HCT116 (cell line): ENCODE measurements at regions not wholly inside any gene's neighbourhood (a gene's known extent, or its start where the extent isn't known, plus 50 kb on each side); places are given as distances from the start of the nearest gene placed in this dataset.

Source experiments
- ATAC-seq: fragments of 200-7000 bp; cut with Tn5 transposase; 2 replicates; pipeline ENCODE4 v1.9.1; 2020; ENCODE audit warnings: mild to moderate bottlenecking, moderate library complexity
- BruUV-seq: library from RNA; stranded (reverse); fragments of 400-500 nt; replicated peaks from 2 replicates; lab custom pipeline; 2021; lab: Mats Ljungman, UMichigan
- CTCF ChIA-PET: fragments of 300-600 bp; sonication (Branson Sonifier 250); formaldehyde crosslinking; loops from one replicate; lab custom pipeline; 2021; ENCODE audit warnings: antibody characterized with exemption; lab: Charles Lee
- POLR2A ChIA-PET: fragments of 300-600, 350-600 bp; sonication (Branson Sonifier 250); formaldehyde crosslinking; loops from one replicate; lab custom pipeline; 2021; ENCODE audit warnings: antibody characterized with exemption; lab: Charles Lee
- RAD21 ChIA-PET, 2 experiments: fragments of 300-600 bp; sonication (Branson Sonifier 250); formaldehyde crosslinking; loops; one replicate each; lab custom pipeline; 2023; ENCODE audit warnings: low total read pairs in 2 of 2; ENCODE audit not compliant: uncharacterized antibody in 2 of 2, unreplicated experiment in 2 of 2, low non-redundant PET in 1 of 2; lab: Charles Lee
- DNase-seq: peaks from one replicate; pipeline ENCODE4 v3.0.0-alpha.2; 2010; ENCODE audit warnings: low read depth, low spot score
- H2AFZ ChIP-seq: fragments of 200-600 bp; shearing (Covaris generic), sonication (generic); 2 replicates; pipeline ENCODE4 v1.6.1; 2017; ENCODE audit warnings: low read depth, mixed run types, mixed read lengths, antibody characterized with exemption, low read length; ENCODE audit not compliant: poor library complexity, severe bottlenecking
- H3K27ac ChIP-seq: 2 replicates; pipeline ENCODE4 v1.5.1; 2012; ENCODE audit warnings: low read depth, low read length
- H3K27me3 ChIP-seq: fragments of 200-600 bp; sonication (generic); 2 replicates; pipeline ENCODE4 v1.6.1; 2016; ENCODE audit warnings: mixed run types, low read length, mixed read lengths; ENCODE audit not compliant: insufficient read depth
- H3K36me3 ChIP-seq, 2 experiments: fragments of 200-500 bp in 1 of 2; fragments of 200-600 bp in 1 of 2; sonication (Bioruptor generic) in 1 of 2; sonication (generic) in 1 of 2; 2 replicates each; pipeline versions ENCODE4 v1.5.1 to v1.6.1; 2014 to 2016; ENCODE audit warnings: low read length in 2 of 2, inconsistent platforms in 1 of 2, mixed read lengths in 1 of 2, mixed run types in 1 of 2; ENCODE audit not compliant: insufficient read depth in 2 of 2, control insufficient read depth in 1 of 2
- H3K4me1 ChIP-seq, 2 experiments: fragments of 200-600 bp in 1 of 2; sonication (generic) in 1 of 2; 2 replicates each; pipeline versions ENCODE4 v1.5.1 to v1.6.1; 2012 to 2017; ENCODE audit warnings: low read length in 2 of 2, inconsistent platforms in 1 of 2, mild to moderate bottlenecking in 1 of 2, mixed read lengths in 1 of 2, mixed run types in 1 of 2, moderate library complexity in 1 of 2; ENCODE audit not compliant: insufficient read depth in 2 of 2, control insufficient read depth in 1 of 2
- H3K4me2 ChIP-seq: fragments of 200-600 bp; sonication (generic); 2 replicates; pipeline ENCODE4 v1.6.1; 2017; ENCODE audit warnings: mixed run types, low read length, mixed read lengths
- H3K4me3 ChIP-seq, 2 experiments: fragments of 200-600 bp in 1 of 2; sonication (generic) in 1 of 2; replicated peaks in 1 of 2; 2 replicates each; pipeline ENCODE4 v1.5.1; 2011 to 2016; ENCODE audit warnings: low read length in 2 of 2, control low read depth in 1 of 2, low read depth in 1 of 2, mild to moderate bottlenecking in 1 of 2, mixed read lengths in 1 of 2, mixed run types in 1 of 2
- H3K79me2 ChIP-seq: fragments of 200-600 bp; sonication (generic); 2 replicates; pipeline ENCODE4 v1.6.1; 2017; ENCODE audit warnings: mild to moderate bottlenecking, mixed run types, low read length, moderate library complexity, mixed read lengths; ENCODE audit not compliant: insufficient read depth
- H3K9ac ChIP-seq: fragments of 200-600 bp; sonication (generic); 2 replicates; pipeline ENCODE4 v1.6.1; 2016; ENCODE audit warnings: low read length, mixed read lengths
- H3K9me2 ChIP-seq: fragments of 200-600 bp; sonication (generic), shearing (Covaris generic); 2 replicates; pipeline ENCODE4 v1.6.1; 2017; ENCODE audit warnings: mixed run types, mild to moderate bottlenecking, moderate library complexity; ENCODE audit not compliant: insufficient read depth
- H3K9me3 ChIP-seq, 2 experiments: fragments of 200-500 bp in 1 of 2; fragments of 200-600 bp in 1 of 2; sonication (Bioruptor generic) in 1 of 2; sonication (generic) in 1 of 2; 2 replicates each; pipeline ENCODE4 v1.6.1; 2014 to 2017; ENCODE audit warnings: low read length in 2 of 2, mixed read lengths in 2 of 2, inconsistent platforms in 1 of 2, low read depth in 1 of 2, mild to moderate bottlenecking in 1 of 2, mixed run types in 1 of 2, moderate library complexity in 1 of 2; ENCODE audit not compliant: control insufficient read depth in 1 of 2, insufficient read depth in 1 of 2
- H4K20me1 ChIP-seq: fragments of 200-600 bp; sonication (generic), shearing (Covaris generic); 2 replicates; pipeline ENCODE4 v1.6.1; 2017; ENCODE audit warnings: mixed run types, mild to moderate bottlenecking, moderate library complexity; ENCODE audit not compliant: insufficient read depth
- CBX3 ChIP-seq: IDR thresholded peaks from 2 replicates; pipeline ENCODE4 v1.6.1; 2012; ENCODE audit warnings: low read depth
- EGR1 ChIP-seq: IDR thresholded peaks from 2 replicates; pipeline ENCODE4 v1.6.1; 2012; ENCODE audit warnings: low read depth
- ELF1 ChIP-seq: IDR thresholded peaks from 2 replicates; pipeline ENCODE4 v1.6.1; 2012; ENCODE audit warnings: low read depth, borderline replicate concordance
- EZH2 ChIP-seq: fragments of 200-600 bp; sonication (generic); IDR thresholded peaks from 2 replicates; pipeline ENCODE4 v1.6.1; 2017; ENCODE audit warnings: antibody characterized with exemption, mixed run types
- EZH2phosphoT487 ChIP-seq: fragments of 200-600 bp; IDR thresholded peaks from 2 replicates; pipeline ENCODE4 v1.6.1; 2018; ENCODE audit warnings: antibody characterized with exemption, borderline replicate concordance
- POLR2A ChIP-seq: IDR thresholded peaks from 2 replicates; pipeline ENCODE4 v1.7.0; 2011; ENCODE audit warnings: borderline replicate concordance; ENCODE audit not compliant: insufficient read depth, insufficient read length; ENCODE audit errors: extremely low read depth
- POLR2AphosphoS5 ChIP-seq: IDR thresholded peaks from 2 replicates; pipeline ENCODE4 v1.6.1; 2011; ENCODE audit warnings: mild to moderate bottlenecking, low read depth, low read length, moderate library complexity
- RAD21 ChIP-seq: IDR thresholded peaks from 2 replicates; pipeline ENCODE4 v1.6.1; 2012; ENCODE audit warnings: low read depth, mild to moderate bottlenecking
- TCF7L2 ChIP-seq: IDR thresholded peaks from 2 replicates; pipeline ENCODE4 v1.7.0; 2011; ENCODE audit warnings: borderline replicate concordance, inconsistent platforms; ENCODE audit not compliant: insufficient read depth, insufficient read length; ENCODE audit errors: extremely low read depth
- ZBTB33 ChIP-seq: IDR thresholded peaks from 2 replicates; pipeline ENCODE4 v1.6.1; 2011; ENCODE audit warnings: mild to moderate bottlenecking, low read length, moderate library complexity; ENCODE audit not compliant: insufficient replicate concordance; ENCODE audit errors: extremely low read depth
- ZNF274 ChIP-seq: fragments of 200-500 bp; sonication (Bioruptor generic); IDR thresholded peaks from 2 replicates; pipeline ENCODE4 v1.6.1; 2014; ENCODE audit warnings: mild to moderate bottlenecking, low read depth, low read length, inconsistent platforms
- intact Hi-C: fragments of 100-400 bp; cut with micrococcal nuclease; formaldehyde crosslinking; loops from 2 replicates; pipeline ENCODE4 v1.10.0; 2022

- RAD21 ChIA-PET: no interaction called here
- BruUV-seq: no TSS peak
- ATAC-seq: no peak
- Histone ChIP-seq H3K9me3 (peaks cover 0 to 8% of the 10 kb centered on the region in 2 experiments; a peak in 2 of 4 replicates), H2AFZ (no peak overlapping the region), H3K4me2 (no peak overlapping the region), H3K79me2 (no peaks in the 10 kb centered on the region), H3K9ac (no peak overlapping the region), H3K27ac (no peak overlapping the region), H3K9me2 (no peaks in the 10 kb centered on the region), H3K27me3 (no peaks in the 10 kb centered on the region), H3K4me3 (no peak overlapping the region), H3K36me3 (no peaks in the 10 kb centered on the region), H4K20me1 (no peaks in the 10 kb centered on the region), H3K4me1 (no peaks in the 10 kb centered on the region)
- POLR2A ChIA-PET: no interaction called here
- CTCF ChIA-PET: no interaction called here
- no peak for TF ChIP-seq EZH2
- no peak for TF ChIP-seq CBX3
- no peak for TF ChIP-seq EGR1
- no peak for TF ChIP-seq ZBTB33
- no peak for TF ChIP-seq TCF7L2
- TF ChIP-seq RAD21: no peak
- no peak for TF ChIP-seq POLR2A
- TF ChIP-seq EZH2phosphoT487: no peak
- no peak for TF ChIP-seq ZNF274
- no peak for TF ChIP-seq ELF1
- no peak for TF ChIP-seq POLR2AphosphoS5
- intact Hi-C loops: no loop called here
- DNase-seq: no peak
Measured at GRCh38 chr4:14515556-14515955, 486.7 kb upstream of the CPEB2 start.
